ENCODE measurements at regions not wholly inside any gene's neighbourhood (a gene's known extent, or its start where the extent isn't known, plus 50 kb on each side); places are given as distances from the start of the nearest gene placed in this dataset.

- Histone ChIP-seq H3K4me2 (ENCODE audit: low read length) (no peak overlapping the region), H2AFZ (ENCODE audit: low read depth, low read length, poor library complexity, severe bottlenecking) (no peak overlapping the region), H3K27ac (ENCODE audit: low read depth, low read length) (no peak overlapping the region), H3K9ac (ENCODE audit: low read length) (no peak overlapping the region), H4K20me1 (ENCODE audit: insufficient read depth) (no peaks in the 10 kb centered on the region), H3K4me1 (ENCODE audit: control insufficient read depth in 1 of 2, insufficient read depth in 2 of 2, low read length in 2 of 2) (no peaks in the 10 kb centered on the region), H3K36me3 (ENCODE audit: control insufficient read depth in 1 of 2, insufficient read depth in 2 of 2, low read length in 2 of 2) (no peaks in the 10 kb centered on the region), H3K9me3 (ENCODE audit: control insufficient read depth in 1 of 2, insufficient read depth in 1 of 2, low read depth in 1 of 2, low read length in 2 of 2) (no peaks in the 10 kb centered on the region), H3K79me2 (ENCODE audit: insufficient read depth, low read length) (no peaks in the 10 kb centered on the region), H3K9me2 (ENCODE audit: insufficient read depth) (no peaks in the 10 kb centered on the region), H3K27me3 (ENCODE audit: insufficient read depth, low read length) (peaks cover 10% of the 10 kb centered on the region; the same call in 1 of the 2 replicates), H3K4me3 (replicated peaks in 1 of 2; ENCODE audit: low read depth in 1 of 2, low read length in 2 of 2) (no peak overlapping the region)
- CTCF ChIA-PET, result no interaction called here
- DNase-seq (ENCODE audit: low read depth, low spot score) (no peak), ATAC-seq (no peak)
- intact Hi-C loops (cut with micrococcal nuclease), result no loop called here
- TF ChIP-seq EZH2phosphoT487 (IDR thresholded peaks at IDR 0.05; ENCODE audit: borderline replicate concordance) (no peak), ZBTB33 (IDR thresholded peaks at IDR 0.05; ENCODE audit: extremely low read depth, insufficient replicate concordance, low read length) (no peak), CEBPB (IDR thresholded peaks at IDR 0.05; ENCODE audit: low read depth) (no peak), ELF1 (IDR thresholded peaks at IDR 0.05; ENCODE audit: borderline replicate concordance, low read depth) (no peak), EZH2 (IDR thresholded peaks at IDR 0.05) (no peak), REST (IDR thresholded peaks at IDR 0.05; ENCODE audit: low read depth) (no peak), ZNF274 (IDR thresholded peaks at IDR 0.05; ENCODE audit: low read depth, low read length) (no peak), ZFX (IDR thresholded peaks at IDR 0.05) (no peak), YY1 (IDR thresholded peaks at IDR 0.05; ENCODE audit: extremely low read depth, insufficient replicate concordance, low read depth, low read length) (no peak), RAD21 (IDR thresholded peaks at IDR 0.05; ENCODE audit: low read depth) (no peak), POLR2A (IDR thresholded peaks at IDR 0.05; ENCODE audit: borderline replicate concordance, extremely low read depth, insufficient read depth, insufficient read length) (no peak), TCF7L2 (IDR thresholded peaks at IDR 0.05; ENCODE audit: borderline replicate concordance, extremely low read depth, insufficient read depth, insufficient read length) (no peak), SP1 (IDR thresholded peaks at IDR 0.05; ENCODE audit: low read depth) (no peak)
- BruUV-seq (replicated peaks), result no TSS peak
- RAD21 ChIA-PET (ENCODE audit: low non-redundant PET in 1 of 2, low total read pairs in 2 of 2, uncharacterized antibody in 2 of 2, unreplicated experiment in 2 of 2), result no interaction called here
- POLR2A ChIA-PET, result no interaction called here
Observed at GRCh38 chr1:219537223-219537631, 75.7 kb downstream of the ZC3H11B start.

Measured in HCT116 (cell line).